Smooth muscle cell of the brain vasculature (primary cell): ENCODE measurements at regions not wholly inside any gene's neighbourhood (a gene's known extent, or its start where the extent isn't known, plus 50 kb on each side); places are given as distances from the start of the nearest gene placed in this dataset.
"Not testable (repeated sequence)": the region's sequence is repeated elsewhere in the genome, so short reads cannot be mapped to it uniquely, and the experiment has no call there.

Experiments used
- DNase-seq: peaks from one replicate; pipeline ENCODE4 v3.0.0-alpha.2; 2012; ENCODE audit warnings: low read depth, low spot score

DNA sequence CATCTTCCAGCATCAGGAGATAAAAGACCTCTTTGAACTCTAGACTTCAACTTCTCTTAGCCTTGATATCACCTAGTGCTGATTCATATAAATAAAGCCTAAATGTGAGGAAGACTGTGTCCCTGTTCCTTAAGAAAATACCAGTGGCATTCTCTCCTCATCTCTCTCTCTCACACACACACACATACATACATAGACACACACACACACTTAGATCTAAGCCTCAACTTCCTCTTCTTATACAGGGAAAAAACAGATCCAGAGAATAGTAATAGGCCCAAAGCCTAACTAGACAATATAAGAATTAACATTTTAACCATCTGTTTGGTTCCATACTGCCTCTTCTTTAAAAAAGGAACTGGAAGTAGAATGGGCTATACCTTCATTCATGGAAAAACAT is 195.3 kb upstream of the NR4A3 start:
- DNase-seq, result no peak

- no peak for DNase-seq
Measured at GRCh38 chr9:99628285-99628684, 193.4 kb upstream of the NR4A3 start.

DNA sequence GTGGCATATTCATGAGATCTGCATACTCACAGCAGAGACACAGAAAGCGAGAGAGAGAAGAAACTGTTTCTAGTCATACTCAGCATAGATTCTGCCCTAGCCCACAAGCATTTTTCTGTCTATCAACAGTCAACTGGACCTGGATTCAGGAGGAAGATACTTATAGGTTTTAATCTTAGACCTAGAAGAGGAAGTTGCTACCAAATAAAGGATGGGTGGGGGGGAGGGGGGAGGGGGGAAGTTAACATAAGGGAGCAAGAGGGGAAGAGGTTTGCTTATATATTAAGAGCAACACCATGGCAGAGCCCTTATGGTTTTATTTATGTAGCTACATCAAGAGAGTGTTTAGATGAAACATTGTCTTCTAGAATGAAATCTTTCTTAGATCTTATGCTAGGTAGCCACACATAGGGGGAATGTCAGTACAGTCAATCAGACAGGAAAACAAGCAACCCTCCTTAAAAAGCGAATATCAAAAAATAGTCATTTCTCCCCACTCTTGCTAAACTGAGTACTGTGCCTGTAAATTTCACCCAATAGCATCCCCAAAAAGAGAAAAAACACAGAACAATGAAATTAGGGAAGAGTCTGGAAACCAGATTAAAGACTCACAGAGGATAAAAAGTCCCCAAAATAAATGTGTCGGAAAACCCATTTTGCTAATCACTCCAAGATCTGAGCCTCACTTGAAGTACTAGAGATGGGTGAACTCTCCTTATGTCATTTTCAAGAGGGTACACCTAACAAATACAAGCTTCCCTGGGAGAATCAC is 192.7 kb upstream of the NR4A3 start:
- DNase-seq, result no peak

GRCh38 chr9:99632349-99633038 is 189.2 kb upstream of the NR4A3 start:
- DNase-seq, result no peak

DNA sequence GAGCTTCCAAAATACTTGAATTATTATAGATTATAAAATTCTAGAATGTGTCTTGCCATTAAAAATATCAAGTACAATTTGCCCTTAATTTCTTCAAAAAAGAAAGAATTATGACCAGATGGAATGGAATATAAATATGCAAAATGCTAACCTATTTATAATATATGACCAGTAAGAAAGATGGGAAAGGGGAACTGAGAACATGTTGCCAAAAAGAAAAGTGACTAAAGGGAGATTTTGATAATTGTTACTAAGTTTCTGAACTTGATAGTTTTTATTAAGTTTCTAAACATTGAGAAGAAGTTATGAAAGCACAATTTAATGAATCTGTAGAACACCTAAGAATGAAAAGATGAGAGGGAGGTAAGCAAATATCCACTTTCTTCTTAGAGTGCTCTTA is 188.4 kb upstream of the NR4A3 start:
- no peak for DNase-seq

GRCh38 chr9:99634186-99634585 is 187.5 kb upstream of the NR4A3 start:
- no peak for DNase-seq

GRCh38 chr9:99635032-99635431 is 186.7 kb upstream of the NR4A3 start:
- no peak for DNase-seq

DNA sequence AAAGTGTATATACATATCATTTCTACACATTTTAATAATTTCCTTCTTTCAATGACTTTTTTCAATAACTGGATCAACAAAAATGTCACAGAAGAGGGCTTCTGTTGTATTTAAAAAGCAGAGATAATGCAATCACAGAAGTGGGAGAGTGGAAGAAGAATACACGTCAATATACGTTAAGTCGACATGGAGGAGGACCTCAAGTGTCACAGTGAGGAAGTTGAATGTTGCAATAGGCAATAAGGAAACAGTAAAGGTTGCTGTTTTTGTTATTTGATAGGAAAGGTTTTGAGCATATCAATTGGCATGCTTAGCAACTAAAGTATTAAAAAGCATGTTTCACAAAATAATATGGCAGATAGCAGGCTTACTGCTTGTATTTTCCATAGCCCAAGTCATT is 184.0 kb upstream of the NR4A3 start:
- DNase-seq, result no peak

GRCh38 chr9:99638971-99639370 is 182.7 kb upstream of the NR4A3 start:
- no peak for DNase-seq

DNA sequence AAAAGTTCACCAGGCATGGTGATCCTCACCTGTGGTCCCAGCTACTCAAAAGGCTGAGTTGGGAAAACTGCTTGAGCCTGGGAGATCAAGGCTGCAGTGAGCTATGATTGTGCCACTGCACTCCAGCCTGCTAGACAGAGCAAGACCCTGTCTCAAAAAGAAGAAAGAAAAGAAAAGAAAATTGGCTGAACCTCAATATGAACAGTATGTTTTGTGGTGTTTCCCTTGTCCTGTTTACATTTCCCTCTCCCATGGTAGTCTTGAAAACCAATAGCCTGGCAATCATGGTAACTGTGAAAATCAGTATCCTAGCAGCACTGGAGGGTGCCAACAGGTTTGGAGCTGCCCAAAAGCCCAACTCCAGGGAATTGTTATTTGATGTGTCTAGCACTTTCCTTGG is 174.1 kb upstream of the NR4A3 start:
- no peak for DNase-seq

- DNase-seq, result no peak
Measured at GRCh38 chr9:99650187-99650874, 171.4 kb upstream of the NR4A3 start.

DNA sequence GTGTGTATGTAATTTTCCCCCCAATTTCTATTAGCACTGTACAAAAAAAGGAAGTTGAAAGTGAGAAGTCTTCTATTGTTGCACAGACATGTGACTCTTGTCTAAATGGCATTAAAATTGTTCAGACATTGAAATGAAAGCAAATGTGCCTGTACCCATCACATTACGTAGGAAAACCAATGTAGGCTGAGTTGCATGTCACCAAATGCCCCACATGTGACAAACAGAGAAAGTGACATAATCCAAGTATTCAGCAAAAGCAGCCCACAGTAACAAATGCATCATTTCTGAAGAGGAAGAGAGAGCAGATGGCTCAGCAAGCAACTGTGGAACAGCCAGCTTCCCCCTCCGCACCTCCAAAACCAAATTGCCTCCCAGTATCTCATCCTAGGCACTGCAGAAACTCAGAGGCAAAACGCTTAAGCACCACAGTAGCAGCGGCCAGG is 161.5 kb upstream of the NR4A3 start:
- DNase-seq, result no peak

DNA sequence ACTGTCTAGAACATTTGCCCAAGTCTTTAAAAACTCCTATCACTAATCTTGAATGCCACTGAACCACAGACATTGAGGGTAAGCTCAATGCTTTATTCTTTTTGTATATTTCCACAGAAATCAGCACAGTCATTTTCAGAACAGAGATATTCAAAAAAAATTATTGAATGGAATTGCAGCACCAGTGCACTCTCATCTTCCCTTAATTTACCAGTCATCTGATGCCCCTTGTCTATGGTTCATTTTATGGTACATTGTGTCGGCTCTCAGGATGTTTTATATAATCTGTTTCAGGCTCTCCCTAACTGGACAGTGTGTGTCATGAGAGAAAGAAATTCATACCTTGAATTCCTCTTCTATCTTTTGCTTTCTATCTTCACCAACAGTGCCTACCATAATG is 158.4 kb upstream of the NR4A3 start:
- DNase-seq, result no peak

- DNase-seq, result no peak
Measured at GRCh38 chr9:99663856-99664255, 157.8 kb upstream of the NR4A3 start.

- no peak for DNase-seq
Measured at GRCh38 chr9:99666571-99666970, 155.1 kb upstream of the NR4A3 start.

DNA sequence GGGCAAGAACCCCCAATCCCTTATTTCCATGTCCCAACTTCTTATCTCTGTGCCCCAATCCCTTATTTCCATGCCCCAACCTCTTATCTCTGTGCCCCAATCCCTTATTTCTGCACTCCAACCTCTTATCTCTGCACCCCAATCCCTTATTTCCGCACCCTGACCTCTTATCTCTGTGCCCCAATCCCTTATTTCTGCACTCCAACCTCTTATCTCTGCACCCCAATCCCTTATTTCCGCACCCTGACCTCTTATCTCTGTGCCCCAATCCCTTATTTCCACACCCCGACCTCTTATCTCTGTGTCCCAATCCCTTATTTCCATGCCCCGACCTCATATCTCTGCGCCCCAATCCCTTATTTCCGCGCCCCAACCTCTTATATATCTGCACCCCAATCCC is 150.8 kb upstream of the NR4A3 start:
- not testable (repeated sequence) for DNase-seq

- DNase-seq, result no peak
Measured at GRCh38 chr9:99677281-99677680, 144.4 kb upstream of the NR4A3 start.

DNA sequence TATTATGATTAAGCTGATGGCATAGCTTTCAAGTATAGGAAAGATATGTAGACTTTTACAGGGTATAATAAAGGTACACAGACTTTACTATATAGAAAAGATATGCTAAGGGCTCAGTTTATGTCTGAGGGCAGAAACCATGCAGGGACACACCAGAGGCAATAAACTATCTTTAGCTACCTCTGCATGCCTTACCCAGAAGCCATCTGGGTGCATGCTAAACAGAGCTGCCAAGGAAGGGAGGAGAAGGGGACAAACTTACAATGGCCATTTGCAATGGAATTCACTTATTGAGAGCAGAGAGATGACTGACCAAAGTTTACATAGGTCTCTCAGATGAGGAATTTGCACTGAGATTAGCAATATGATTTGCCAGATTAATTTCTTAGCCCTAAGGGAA is 143.1 kb upstream of the NR4A3 start:
- DNase-seq, result no peak

DNA sequence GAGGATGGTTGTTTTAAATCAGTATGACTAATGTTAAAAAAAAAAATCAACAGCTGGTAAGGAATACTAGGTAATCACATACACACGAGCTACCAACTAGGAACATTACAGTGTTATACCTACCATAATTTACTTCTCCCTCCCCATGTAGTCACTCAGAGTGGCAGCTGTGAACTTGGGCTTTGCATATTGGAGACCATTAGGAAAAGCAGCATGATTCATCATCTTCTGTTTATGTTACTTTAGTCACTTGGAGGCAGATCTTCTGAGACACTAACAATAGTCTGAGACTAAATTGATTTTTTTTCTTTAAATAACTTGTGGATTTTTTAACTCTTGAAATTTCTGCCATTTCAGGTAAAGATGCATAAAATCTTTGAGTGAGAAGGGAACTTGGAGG is 141.5 kb upstream of the NR4A3 start:
- DNase-seq, result peak; percentile 15

GRCh38 chr9:99681113-99681512 is 140.6 kb upstream of the NR4A3 start:
- DNase-seq, result no peak

GRCh38 chr9:99682378-99682777 is 139.3 kb upstream of the NR4A3 start:
- no peak for DNase-seq

GRCh38 chr9:99682870-99683269 is 138.8 kb upstream of the NR4A3 start:
- DNase-seq, result no peak

DNA sequence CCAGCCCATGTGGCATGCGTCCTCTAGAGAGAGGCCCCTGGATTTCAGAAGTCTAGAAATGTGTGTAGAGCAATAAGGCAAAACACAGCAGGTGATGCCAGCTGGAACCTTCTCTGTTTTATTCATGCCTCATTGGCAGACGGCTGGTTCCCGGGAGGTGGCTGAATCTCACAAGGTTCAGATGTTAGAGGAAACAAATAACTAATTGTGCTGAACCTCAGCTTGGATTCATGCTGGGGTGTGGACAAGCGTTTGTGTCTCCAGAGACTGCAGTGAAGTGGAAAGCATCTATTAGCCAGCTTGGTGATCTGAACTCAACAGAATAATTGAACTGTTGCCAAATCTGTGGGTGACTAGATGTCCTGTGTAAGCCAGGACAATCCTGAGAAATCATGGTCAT is 131.1 kb upstream of the NR4A3 start:
- DNase-seq, result no peak
